ENCODE measurements at regions not wholly inside any gene's neighbourhood (a gene's known extent, or its start where the extent isn't known, plus 50 kb on each side); places are given as distances from the start of the nearest gene placed in this dataset.
"Not testable (repeated sequence)": the region's sequence is repeated elsewhere in the genome, so short reads cannot be mapped to it uniquely, and the experiment has no call there.

DNA sequence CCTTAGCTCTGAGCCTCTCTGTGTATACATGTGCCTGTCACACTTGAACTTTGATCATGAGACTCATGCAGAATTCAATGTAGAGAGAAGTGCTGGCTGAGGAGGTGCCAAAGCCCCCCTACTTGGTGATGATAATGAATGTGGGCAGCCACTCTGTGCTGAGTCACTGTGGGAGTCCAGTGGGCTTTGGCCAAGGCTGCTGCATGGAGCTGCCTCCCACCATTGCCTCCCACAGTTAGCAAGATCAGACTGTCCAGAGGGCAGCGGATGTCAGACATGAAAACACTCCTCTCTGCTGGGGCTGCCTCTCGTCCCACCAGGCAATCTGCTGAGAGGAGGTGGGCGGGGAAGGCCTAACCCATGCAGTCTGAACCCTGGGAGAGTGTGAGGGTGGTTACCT, 180.3 kb downstream of the SH2D4B start:
- TF ChIP-seq, protein P1, sequence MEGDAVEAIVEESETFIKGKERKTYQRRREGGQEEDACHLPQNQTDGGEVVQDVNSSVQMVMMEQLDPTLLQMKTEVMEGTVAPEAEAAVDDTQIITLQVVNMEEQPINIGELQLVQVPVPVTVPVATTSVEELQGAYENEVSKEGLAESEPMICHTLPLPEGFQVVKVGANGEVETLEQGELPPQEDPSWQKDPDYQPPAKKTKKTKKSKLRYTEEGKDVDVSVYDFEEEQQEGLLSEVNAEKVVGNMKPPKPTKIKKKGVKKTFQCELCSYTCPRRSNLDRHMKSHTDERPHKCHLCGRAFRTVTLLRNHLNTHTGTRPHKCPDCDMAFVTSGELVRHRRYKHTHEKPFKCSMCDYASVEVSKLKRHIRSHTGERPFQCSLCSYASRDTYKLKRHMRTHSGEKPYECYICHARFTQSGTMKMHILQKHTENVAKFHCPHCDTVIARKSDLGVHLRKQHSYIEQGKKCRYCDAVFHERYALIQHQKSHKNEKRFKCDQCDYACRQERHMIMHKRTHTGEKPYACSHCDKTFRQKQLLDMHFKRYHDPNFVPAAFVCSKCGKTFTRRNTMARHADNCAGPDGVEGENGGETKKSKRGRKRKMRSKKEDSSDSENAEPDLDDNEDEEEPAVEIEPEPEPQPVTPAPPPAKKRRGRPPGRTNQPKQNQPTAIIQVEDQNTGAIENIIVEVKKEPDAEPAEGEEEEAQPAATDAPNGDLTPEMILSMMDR (conservative IDR thresholded peaks at IDR 0.05 in 1 of 2, IDR thresholded peaks at IDR 0.05 in 1 of 2; ENCODE audit: low read depth in 1 of 2, low read length in 2 of 2), result no peak
- TF ChIP-seq EZH2 (IDR thresholded peaks at IDR 0.05; ENCODE audit: low read length, missing control alignments), result no peak
- Histone ChIP-seq H4K20me1 (ENCODE audit: control insufficient read depth, extremely low read depth, insufficient read depth, low read length) (no peaks in the 10 kb centered on the region), H3K4me2 (ENCODE audit: extremely low read depth, insufficient read depth, low read length) (no peak overlapping the region), H3K36me3 (ENCODE audit: control insufficient read depth, insufficient read depth, low read length) (no peaks in the 10 kb centered on the region), H3K27me3 (ENCODE audit: control insufficient read depth, insufficient read depth, low read length) (no peaks in the 10 kb centered on the region), H3K27ac (ENCODE audit: insufficient read depth, low read length) (no peak overlapping the region), H3K79me2 (ENCODE audit: control insufficient read depth, insufficient read depth, low read length) (no peaks in the 10 kb centered on the region), H2AFZ (ENCODE audit: low read length) (no peak overlapping the region), H3K4me3 (replicated peaks in 1 of 4; ENCODE audit: control extremely low read depth in 1 of 4, insufficient read depth in 1 of 4, low read depth in 3 of 4, low read length in 4 of 4) (no peak overlapping the region), H3K9ac (ENCODE audit: insufficient read depth, low read length) (no peak overlapping the region), H3K9me3 (ENCODE audit: control insufficient read depth, insufficient read depth, low read depth, low read length) (no peaks in the 10 kb centered on the region), H3K4me1 (ENCODE audit: control insufficient read depth, extremely low read depth, insufficient read depth, low read length) (no peaks in the 10 kb centered on the region)
- no peak for DNase-seq (ENCODE audit: low read depth in 2 of 2)

DNA sequence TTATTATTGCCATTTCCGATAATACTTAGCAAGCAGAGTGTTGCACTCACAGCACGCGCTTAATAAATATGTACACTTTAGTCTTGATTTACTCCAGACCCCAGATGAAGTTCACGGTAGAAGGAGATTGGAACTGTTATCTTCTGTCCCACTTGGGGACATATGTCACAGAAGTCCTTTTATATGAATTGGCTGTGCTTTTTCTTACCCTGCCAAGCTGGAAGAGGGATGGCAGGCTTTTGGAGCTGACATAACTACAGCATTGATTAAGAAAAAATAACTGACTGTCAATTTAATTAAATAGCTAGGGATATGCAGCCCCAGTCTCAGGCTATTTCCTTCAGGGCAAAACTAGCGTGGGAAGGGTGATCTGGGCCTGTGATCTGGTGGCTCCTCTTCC, 182.2 kb downstream of the SH2D4B start:
- H3K79me2 ChIP-seq (ENCODE audit: control insufficient read depth, insufficient read depth, low read length), result no peaks in the 10 kb centered on the region
- H3K4me1 ChIP-seq (ENCODE audit: control insufficient read depth, extremely low read depth, insufficient read depth, low read length), result no peaks in the 10 kb centered on the region
- no peaks in the 10 kb centered on the region for H4K20me1 ChIP-seq (ENCODE audit: control insufficient read depth, extremely low read depth, insufficient read depth, low read length)
- H3K4me2 ChIP-seq (ENCODE audit: extremely low read depth, insufficient read depth, low read length), result no peak overlapping the region
- TF ChIP-seq, protein P1 (conservative IDR thresholded peaks at IDR 0.05 in 1 of 2, IDR thresholded peaks at IDR 0.05 in 1 of 2; ENCODE audit: low read depth in 1 of 2, low read length in 2 of 2), result no peak
- no peak for TF ChIP-seq EZH2 (IDR thresholded peaks at IDR 0.05; ENCODE audit: low read length, missing control alignments)
- no peak overlapping the region for H2AFZ ChIP-seq (ENCODE audit: low read length)
- H3K4me3 ChIP-seq (replicated peaks in 1 of 4; ENCODE audit: control extremely low read depth in 1 of 4, insufficient read depth in 1 of 4, low read depth in 3 of 4, low read length in 4 of 4), result no peak overlapping the region
- no peak for DNase-seq (ENCODE audit: low read depth in 2 of 2)
- H3K9me3 ChIP-seq (ENCODE audit: control insufficient read depth, insufficient read depth, low read depth, low read length), result no peaks in the 10 kb centered on the region
- H3K27me3 ChIP-seq (ENCODE audit: control insufficient read depth, insufficient read depth, low read length), result no peaks in the 10 kb centered on the region
- H3K36me3 ChIP-seq (ENCODE audit: control insufficient read depth, insufficient read depth, low read length), result no peaks in the 10 kb centered on the region
- H3K9ac ChIP-seq (ENCODE audit: insufficient read depth, low read length), result no peak overlapping the region
- no peak overlapping the region for H3K27ac ChIP-seq (ENCODE audit: insufficient read depth, low read length)

DNA sequence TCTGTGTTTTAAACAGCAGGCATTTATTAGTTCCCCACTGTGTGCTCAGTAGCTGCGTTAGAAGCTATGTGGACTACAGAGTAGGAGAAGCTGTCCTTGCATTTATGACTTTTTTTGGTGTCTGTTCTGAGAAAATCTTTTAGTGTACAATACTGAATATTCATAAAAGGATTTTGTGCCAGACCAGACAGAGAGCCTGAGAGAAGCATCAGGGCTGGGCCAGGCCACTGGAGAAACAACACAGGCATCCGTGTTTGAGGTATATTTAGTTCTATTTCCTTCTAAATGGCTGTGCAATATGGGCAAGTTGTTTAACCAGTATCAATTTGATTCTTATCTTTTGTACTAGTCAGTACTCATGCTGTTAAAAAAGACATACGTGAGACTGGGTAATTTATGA, 182.8 kb downstream of the SH2D4B start:
- Histone ChIP-seq H3K4me1 (ENCODE audit: control insufficient read depth, extremely low read depth, insufficient read depth, low read length) (no peaks in the 10 kb centered on the region), H3K9me3 (ENCODE audit: control insufficient read depth, insufficient read depth, low read depth, low read length) (no peaks in the 10 kb centered on the region), H3K9ac (ENCODE audit: insufficient read depth, low read length) (no peak overlapping the region), H3K79me2 (ENCODE audit: control insufficient read depth, insufficient read depth, low read length) (no peaks in the 10 kb centered on the region), H2AFZ (ENCODE audit: low read length) (no peak overlapping the region), H3K36me3 (ENCODE audit: control insufficient read depth, insufficient read depth, low read length) (no peaks in the 10 kb centered on the region), H4K20me1 (ENCODE audit: control insufficient read depth, extremely low read depth, insufficient read depth, low read length) (no peaks in the 10 kb centered on the region), H3K27me3 (ENCODE audit: control insufficient read depth, insufficient read depth, low read length) (no peaks in the 10 kb centered on the region), H3K4me2 (ENCODE audit: extremely low read depth, insufficient read depth, low read length) (no peak overlapping the region), H3K27ac (ENCODE audit: insufficient read depth, low read length) (no peak overlapping the region), H3K4me3 (replicated peaks in 1 of 4; ENCODE audit: control extremely low read depth in 1 of 4, insufficient read depth in 1 of 4, low read depth in 3 of 4, low read length in 4 of 4) (no peak overlapping the region)
- TF ChIP-seq EZH2 (IDR thresholded peaks at IDR 0.05; ENCODE audit: low read length, missing control alignments), result no peak
- TF ChIP-seq, protein P1 (conservative IDR thresholded peaks at IDR 0.05 in 1 of 2, IDR thresholded peaks at IDR 0.05 in 1 of 2; ENCODE audit: low read depth in 1 of 2, low read length in 2 of 2), result no peak
- DNase-seq (ENCODE audit: low read depth in 2 of 2), result no peak

DNA sequence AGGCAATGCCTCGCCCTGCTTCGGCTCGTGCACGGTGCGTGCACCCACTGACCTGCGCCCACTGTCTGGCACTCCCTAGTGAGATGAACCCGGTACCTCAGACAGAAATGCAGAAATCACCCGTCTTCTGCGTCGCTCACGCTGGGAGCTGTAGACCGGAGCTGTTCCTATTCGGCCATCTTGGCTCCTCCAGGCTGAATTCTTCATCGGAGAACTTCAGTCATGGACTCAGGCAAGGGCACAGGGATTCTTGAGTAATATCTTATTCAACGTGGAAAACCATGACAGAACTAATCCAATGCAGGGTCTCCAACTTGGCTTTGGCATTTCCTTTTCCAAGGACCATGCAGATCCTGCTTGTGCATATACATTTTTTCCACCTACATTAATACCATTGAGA, 190.7 kb downstream of the SH2D4B start:
- H2AFZ ChIP-seq (ENCODE audit: low read length); H3K9me3 ChIP-seq (ENCODE audit: control insufficient read depth, insufficient read depth, low read depth, low read length); H4K20me1 ChIP-seq (ENCODE audit: control insufficient read depth, extremely low read depth, insufficient read depth, low read length); H3K79me2 ChIP-seq (ENCODE audit: control insufficient read depth, insufficient read depth, low read length); DNase-seq (ENCODE audit: low read depth in 2 of 2); H3K27me3 ChIP-seq (ENCODE audit: control insufficient read depth, insufficient read depth, low read length); H3K27ac ChIP-seq (ENCODE audit: insufficient read depth, low read length); H3K4me1 ChIP-seq (ENCODE audit: control insufficient read depth, extremely low read depth, insufficient read depth, low read length); H3K36me3 ChIP-seq (ENCODE audit: control insufficient read depth, insufficient read depth, low read length); H3K4me3 ChIP-seq (replicated peaks in 1 of 4; ENCODE audit: control extremely low read depth in 1 of 4, insufficient read depth in 1 of 4, low read depth in 3 of 4, low read length in 4 of 4); H3K9ac ChIP-seq (ENCODE audit: insufficient read depth, low read length); H3K4me2 ChIP-seq (ENCODE audit: extremely low read depth, insufficient read depth, low read length): not testable (repeated sequence)

All from fibroblast of lung (primary cell).